SH-SY5Y (cell line): ENCODE measurements at regions not wholly inside any gene's neighbourhood (a gene's known extent, or its start where the extent isn't known, plus 50 kb on each side); places are given as distances from the start of the nearest gene placed in this dataset.

ENCODE experiments used
- GATA2 ChIP-seq: IDR thresholded peaks from 2 replicates; pipeline ENCODE4 v1.6.1; 2011; ENCODE audit warnings: mild to moderate bottlenecking, low read depth, low read length
- GATA3 ChIP-seq: IDR thresholded peaks from 2 replicates; pipeline ENCODE4 v1.6.1; 2011; ENCODE audit warnings: low read depth, mild to moderate bottlenecking, low read length, moderate library complexity

- TF ChIP-seq GATA2, result no peak
- TF ChIP-seq GATA3, result no peak
Measured at GRCh38 chr1:209446356-209446755, 137.2 kb upstream of the CAMK1G start.
